Stomach (tissue), 8 donors: ENCODE measurements at regions not wholly inside any gene's neighbourhood (a gene's known extent, or its start where the extent isn't known, plus 50 kb on each side); places are given as distances from the start of the nearest gene placed in this dataset.

ENCODE experiments used
- DNase-seq, 2 donors: peaks; one replicate each; pipeline versions ENCODE4 v3.0.0 to v3.0.0-alpha.2; 2013 to 2019
- H3K27ac ChIP-seq, 5 donors: fragments of 200-600 bp in 4 of 5; sonication (generic) in 4 of 5; one replicate each; pipeline ENCODE4 v1.5.1; 2013 to 2019; ENCODE audit warnings: mild to moderate bottlenecking in 1 of 5, moderate library complexity in 1 of 5
- H3K27me3 ChIP-seq, 3 donors: fragments of 200-600 bp; sonication (generic); one replicate each; pipeline ENCODE4 v1.5.1; 2017 to 2019; ENCODE audit warnings: mixed run types in 1 of 3
- H3K36me3 ChIP-seq, 4 donors: fragments of 200-600 bp; sonication (generic); 1 replicate in 3 of 4; 2 replicates in 1 of 4; pipeline ENCODE4 v1.5.1; 2016 to 2019
- H3K4me1 ChIP-seq, 4 donors: fragments of 200-600 bp; sonication (generic); one replicate each; pipeline ENCODE4 v1.5.1; 2016 to 2019
- H3K4me3 ChIP-seq, 4 donors: fragments of 200-600 bp; sonication (generic) in 3 of 4; one replicate each; pipeline ENCODE4 v1.5.1; 2016 to 2019; ENCODE audit warnings: mild to moderate bottlenecking in 1 of 4
- H3K9me3 ChIP-seq, 4 donors: fragments of 200-600 bp; sonication (generic); one replicate each; pipeline ENCODE4 v1.5.1; 2016 to 2019
- CTCF ChIP-seq, 7 experiments: fragments of 450-650 bp in 4 of 7; fragments of 200-600 bp in 3 of 7; sonication (generic) in 3 of 7; IDR thresholded peaks; one replicate each; pipeline ENCODE4 v1.5.1; 2016 to 2019; ENCODE audit warnings: antibody characterized with exemption in 7 of 7, control low read depth in 2 of 7, mild to moderate bottlenecking in 1 of 7
- EP300 ChIP-seq: sonication (generic); formaldehyde crosslinking; IDR thresholded peaks from one replicate; pipeline ENCODE4 v1.6.1; 2017; ENCODE audit warnings: antibody characterized with exemption
- POLR2A ChIP-seq, 4 donors: fragments of 450-650 bp; IDR thresholded peaks; one replicate each; pipeline ENCODE4 v1.6.1; 2016; ENCODE audit warnings: antibody characterized with exemption in 4 of 4, control low read depth in 2 of 4, mild to moderate bottlenecking in 1 of 4, moderate library complexity in 1 of 4
- POLR2AphosphoS5 ChIP-seq, 3 donors: sonication (generic); formaldehyde crosslinking; IDR thresholded peaks; one replicate each; pipeline ENCODE4 v1.6.1; 2016; ENCODE audit warnings: antibody characterized with exemption in 3 of 3
- WGBS, 5 donors: extraction: QIAGEN DNeasy Blood & Tissue Kit in 3 of 5; methylation state at CpG; one replicate each; pipeline versions ENCODE4 v1.1.5 to v1.1.7; 2013 to 2018; 5-methylcytosine and 5-hydroxymethylcytosine counted together
- intact Hi-C: fragments of 100-400 bp; cut with DNase I; formaldehyde crosslinking; loops from one replicate; pipeline ENCODE4 v1.15.1; 2023; ENCODE audit warnings: low total_unique reads
- donor health status: healthy with polysubstance abuse.
- donor health status: Bipolar disorder and iron deficiency.
- donor health status: healthy.

- WGBS, 5 donors: 66 to 80% (median 77%) methylated on average over 9 to 10 of the region's 10 CpGs
- H3K4me3 ChIP-seq: no peak overlapping the region
- TF ChIP-seq POLR2AphosphoS5 (IDR thresholded peaks at IDR 0.05) (no peak), CTCF (IDR thresholded peaks at IDR 0.05) (no peak), POLR2A (IDR thresholded peaks at IDR 0.05) (no peak), EP300 (no peak)
- peaks cover 0 to 5% (median 0%) of the 10 kb centered on the region in 4 donors for H3K4me1 ChIP-seq
- no peaks in the 10 kb centered on the region for H3K36me3 ChIP-seq
- peaks cover 0 to 6% (median 0%) of the 10 kb centered on the region in 4 donors for H3K9me3 ChIP-seq
- no peak overlapping the region for H3K27ac ChIP-seq
- H3K27me3 ChIP-seq: peaks cover 0 to 13% (median 0%) of the 10 kb centered on the region in 3 donors
- intact Hi-C loops: no loop called here
- no peak for DNase-seq
Measured at GRCh38 chr10:2225609-2226008, 488.3 kb upstream of the ADARB2 start.

GRCh38 chr10:2223548-2224320 is 486.4 kb upstream of the ADARB2 start:
- Histone ChIP-seq H3K4me1 (peaks cover 0 to 5% (median 0%) of the 10 kb centered on the region in 4 donors), H3K27me3 (peaks cover 0 to 13% (median 0%) of the 10 kb centered on the region in 3 donors), H3K9me3 (peaks cover 0 to 6% (median 0%) of the 10 kb centered on the region in 4 donors), H3K36me3 (no peaks in the 10 kb centered on the region), H3K27ac (no peak overlapping the region), H3K4me3 (no peak overlapping the region)
- WGBS, 5 donors: 78 to 91% (median 85%) methylated on average over 8 of the region's 8 CpGs
- intact Hi-C loops: no loop called here
- TF ChIP-seq POLR2AphosphoS5 (IDR thresholded peaks at IDR 0.05) (no peak), CTCF (IDR thresholded peaks at IDR 0.05) (no peak), POLR2A (IDR thresholded peaks at IDR 0.05) (no peak), EP300 (no peak)
- no peak for DNase-seq

- DNase-seq: no peak
- H3K27ac ChIP-seq: no peak overlapping the region
- intact Hi-C loops: no loop called here
- H3K4me3 ChIP-seq: no peak overlapping the region
- no peaks in the 10 kb centered on the region for H3K36me3 ChIP-seq
- WGBS, 5 donors: 81 to 87% (median 85%) methylated on average over 6 of the region's 6 CpGs
- TF ChIP-seq POLR2AphosphoS5 (IDR thresholded peaks at IDR 0.05) (no peak), POLR2A (IDR thresholded peaks at IDR 0.05) (no peak), CTCF (IDR thresholded peaks at IDR 0.05) (no peak), EP300 (no peak)
- H3K27me3 ChIP-seq: peaks cover 0 to 13% (median 0%) of the 10 kb centered on the region in 3 donors
- peaks cover 0 to 5% (median 0%) of the 10 kb centered on the region in 4 donors for H3K4me1 ChIP-seq
- H3K9me3 ChIP-seq: peaks cover 0 to 6% (median 0%) of the 10 kb centered on the region in 4 donors
Measured at GRCh38 chr10:2222631-2223030, 485.3 kb upstream of the ADARB2 start.

GRCh38 chr10:2214805-2215204 is 477.5 kb upstream of the ADARB2 start:
- no peak for TF ChIP-seq POLR2A (IDR thresholded peaks at IDR 0.05)
- no peak for TF ChIP-seq EP300
- no peak for TF ChIP-seq POLR2AphosphoS5 (IDR thresholded peaks at IDR 0.05)
- no peaks in the 10 kb centered on the region for H3K4me1 ChIP-seq
- H3K36me3 ChIP-seq: no peaks in the 10 kb centered on the region
- no peak for DNase-seq
- no peaks in the 10 kb centered on the region for H3K9me3 ChIP-seq
- WGBS, 5 donors: 58 to 70% (median 65%) methylated on average over 10 of the region's 10 CpGs
- intact Hi-C loops: no loop called here
- no peak overlapping the region for H3K27ac ChIP-seq
- no peak overlapping the region for H3K4me3 ChIP-seq
- peaks cover 0 to 20% (median 0%) of the 10 kb centered on the region in 3 donors for H3K27me3 ChIP-seq

GRCh38 chr10:2214092-2214491 is 476.8 kb upstream of the ADARB2 start:
- no peaks in the 10 kb centered on the region for H3K36me3 ChIP-seq
- no peaks in the 10 kb centered on the region for H3K9me3 ChIP-seq
- H3K4me3 ChIP-seq: no peak overlapping the region
- DNase-seq: no peak
- intact Hi-C loops: no loop called here
- TF ChIP-seq POLR2AphosphoS5 (IDR thresholded peaks at IDR 0.05): no peak
- no peak for TF ChIP-seq POLR2A (IDR thresholded peaks at IDR 0.05)
- no peak for TF ChIP-seq EP300
- no peak for TF ChIP-seq CTCF (IDR thresholded peaks at IDR 0.05)
- no peaks in the 10 kb centered on the region for H3K4me1 ChIP-seq
- no peak overlapping the region for H3K27ac ChIP-seq
- peaks cover 0 to 20% (median 0%) of the 10 kb centered on the region in 3 donors for H3K27me3 ChIP-seq
- 84 to 90% (median 89%) methylated on average over 12 of the region's 12 CpGs for WGBS, 5 donors
